ENCODE measurements at regions not wholly inside any gene's neighbourhood (a gene's known extent, or its start where the extent isn't known, plus 50 kb on each side); places are given as distances from the start of the nearest gene placed in this dataset.

GRCh38 chr15:69897471-69898237 is 200.1 kb downstream of the TLE3 start:
- no peak overlapping the region for H3K4me3 Mint-ChIP-seq
- H3K4me1 Mint-ChIP-seq = peaks cover 7% of the 10 kb centered on the region
- H3K9me3 Mint-ChIP-seq = peaks cover 3% of the 10 kb centered on the region
- no peak for TF ChIP-seq CTCF (conservative IDR thresholded peaks at IDR 0.05)
- no peaks in the 10 kb centered on the region for H3K36me3 Mint-ChIP-seq (ENCODE audit: low read depth)
- H3K27ac Mint-ChIP-seq (ENCODE audit: unreplicated experiment) = no peak overlapping the region
- no peak for DNase-seq (ENCODE audit: low read depth, low spot score)
- peaks cover 70% of the 10 kb centered on the region for H3K27me3 Mint-ChIP-seq (ENCODE audit: low read depth)

GRCh38 chr15:69898243-69898642 is 199.5 kb downstream of the TLE3 start:
- Mint-ChIP-seq H3K36me3 (ENCODE audit: low read depth) (no peaks in the 10 kb centered on the region), H3K9me3 (peaks cover 3% of the 10 kb centered on the region), H3K27me3 (ENCODE audit: low read depth) (peaks cover 66% of the 10 kb centered on the region), H3K27ac (ENCODE audit: unreplicated experiment) (no peak overlapping the region), H3K4me3 (no peak overlapping the region), H3K4me1 (peaks cover 7% of the 10 kb centered on the region)
- no peak for DNase-seq (ENCODE audit: low read depth, low spot score)
- TF ChIP-seq CTCF (conservative IDR thresholded peaks at IDR 0.05) = no peak

GRCh38 chr15:69902414-69903062 is 195.2 kb downstream of the TLE3 start:
- H3K4me3 Mint-ChIP-seq = no peak overlapping the region
- H3K9me3 Mint-ChIP-seq = no peaks in the 10 kb centered on the region
- no peak for TF ChIP-seq CTCF (conservative IDR thresholded peaks at IDR 0.05)
- no peaks in the 10 kb centered on the region for H3K36me3 Mint-ChIP-seq (ENCODE audit: low read depth)
- peaks cover 39% of the 10 kb centered on the region for H3K27me3 Mint-ChIP-seq (ENCODE audit: low read depth)
- peaks cover 5% of the 10 kb centered on the region for H3K4me1 Mint-ChIP-seq
- H3K27ac Mint-ChIP-seq (ENCODE audit: unreplicated experiment) = no peak overlapping the region
- DNase-seq (ENCODE audit: low read depth, low spot score) = no peak

- Mint-ChIP-seq H3K27me3 (ENCODE audit: low read depth) (peaks cover 36% of the 10 kb centered on the region), H3K27ac (ENCODE audit: unreplicated experiment) (no peak overlapping the region), H3K9me3 (peaks cover 3% of the 10 kb centered on the region), H3K36me3 (ENCODE audit: low read depth) (no peaks in the 10 kb centered on the region), H3K4me1 (peaks cover 11% of the 10 kb centered on the region), H3K4me3 (no peak overlapping the region)
- no peak for DNase-seq (ENCODE audit: low read depth, low spot score)
- no peak for TF ChIP-seq CTCF (conservative IDR thresholded peaks at IDR 0.05)
These were observed 193.9 kb downstream of the TLE3 start for GRCh38 chr15:69903470-69904469.
